ENCODE measurements at regions not wholly inside any gene's neighbourhood (a gene's known extent, or its start where the extent isn't known, plus 50 kb on each side); places are given as distances from the start of the nearest gene placed in this dataset.
A peak's percentile ranks its signal among the peaks of the same experiment; 100 is the strongest.

GRCh38 chr15:24752354-24752753 lies 76.8 kb downstream of the NPAP1 start:
- ChIA-PET CTCF (ENCODE audit: partially characterized antibody) (interaction anchor here (0.8 to 1.1 kb wide), 2 partner anchors 17 to 106 kb away, joined by 3 to 4 read pairs; no protein-coding TSS in a partner anchor), POLR2A (ENCODE audit: partially characterized antibody) (no interaction called here)
- H2BK12ac ChIP-seq (ENCODE audit: low read depth, low read length) = no peak overlapping the region
- no peak overlapping the region for H2BK120ac ChIP-seq (replicated peaks; ENCODE audit: low read depth, low read length)
- no peak overlapping the region for H2BK5ac ChIP-seq (ENCODE audit: low read depth, low read length)
- H3K79me2 ChIP-seq (ENCODE audit: control insufficient read depth in 1 of 2, insufficient read depth in 2 of 2, low read length in 2 of 2) = no peaks in the 10 kb centered on the region
- peaks cover 4 to 23% of the 10 kb centered on the region in 2 experiments; a peak in 3 of 4 replicates for H3K9me3 ChIP-seq (ENCODE audit: insufficient read depth in 2 of 2, low read depth in 1 of 2, low read length in 1 of 2)
- H2AK5ac ChIP-seq (ENCODE audit: low read depth, low read length) = no peak overlapping the region
- H3K56ac ChIP-seq (replicated peaks; ENCODE audit: insufficient read length, low read depth, low read length) = no peak overlapping the region
- 69% methylated on average over 3 of the region's 3 CpGs; no CpG with 5 or more reads in 1 of the 2 experiments for WGBS, 2 experiments (ENCODE audit: extremely low coverage in 1 of 2, insufficient coverage in 1 of 2, insufficient read length in 1 of 2, insufficient replicate concordance in 2 of 2, low coverage in 1 of 2, low lambda C conversion rate in 2 of 2, missing lambda C conversion rate in 1 of 2)
- H3K36me3 ChIP-seq (ENCODE audit: control insufficient read depth in 2 of 4, insufficient read depth in 4 of 4, low read length in 3 of 4) = no peaks in the 10 kb centered on the region
- H3K4me1 ChIP-seq (replicated peaks in 1 of 4; ENCODE audit: control insufficient read depth in 3 of 4, insufficient read depth in 4 of 4, low read length in 3 of 4) = peaks cover 0 to 4% (median 0%) of the 10 kb centered on the region in 4 experiments; a peak in 1 of 7 replicates
- no peak overlapping the region for H3K27ac ChIP-seq (ENCODE audit: low read depth, low read length)
- H3K18ac ChIP-seq (ENCODE audit: extremely low read depth, low read length) = no peak overlapping the region
- H2BK20ac ChIP-seq (ENCODE audit: low read length) = no peak overlapping the region
- H4K91ac ChIP-seq (replicated peaks; ENCODE audit: insufficient read length, low read length) = no peak overlapping the region
- H3K79me1 ChIP-seq (ENCODE audit: low read depth, low read length) = no peaks in the 10 kb centered on the region
- H4K5ac ChIP-seq (ENCODE audit: insufficient read length, low read depth, low read length) = no peak overlapping the region
- no peak overlapping the region for H3K4me2 ChIP-seq (ENCODE audit: insufficient read depth in 1 of 2, low read depth in 2 of 2, low read length in 2 of 2)
- H3K23ac ChIP-seq (ENCODE audit: insufficient read length) = no peak overlapping the region
- H3K9ac ChIP-seq (replicated peaks in 1 of 4; ENCODE audit: extremely low read depth in 1 of 4, low read depth in 3 of 4, low read length in 3 of 4) = no peak overlapping the region
- H4K8ac ChIP-seq (ENCODE audit: extremely low read depth, insufficient read depth, low read length) = no peak overlapping the region
- DNase-seq (ENCODE audit: low read depth in 1 of 2, low spot score in 2 of 2) (peak in 1 of 2 experiments; percentile 53), FAIRE-seq (no peak)
- H4K20me1 ChIP-seq (replicated peaks in 1 of 2; ENCODE audit: control insufficient read depth in 1 of 2, insufficient read depth in 2 of 2, low read length in 2 of 2) = no peaks in the 10 kb centered on the region
- H2BK15ac ChIP-seq (ENCODE audit: low read length) = no peak overlapping the region
- no peak overlapping the region for H3K4ac ChIP-seq (replicated peaks; ENCODE audit: insufficient read length, low read depth, low read length)
- H3K23me2 ChIP-seq (ENCODE audit: low read depth, low read length) = no peaks in the 10 kb centered on the region
- no peak overlapping the region for H3K14ac ChIP-seq (ENCODE audit: insufficient read length)
- H3K27me3 ChIP-seq (replicated peaks in 1 of 4; ENCODE audit: control insufficient read depth in 3 of 4, extremely low read depth in 1 of 4, insufficient read depth in 3 of 4, low read length in 3 of 4) = no peaks in the 10 kb centered on the region
- H3K4me3 ChIP-seq (ENCODE audit: extremely low read depth in 1 of 4, insufficient read depth in 2 of 4, low read depth in 3 of 4, low read length in 4 of 4) = no peak overlapping the region
- no peak overlapping the region for H2AFZ ChIP-seq (ENCODE audit: low read length)
- TF ChIP-seq BCL11A (IDR thresholded peaks at IDR 0.05; ENCODE audit: low read depth in 2 of 2, low read length in 2 of 2) = no peak
- no peak for TF ChIP-seq CHD2 (IDR thresholded peaks at IDR 0.05; ENCODE audit: low read length)
- no peak for TF ChIP-seq POU5F1 (IDR thresholded peaks at IDR 0.05; ENCODE audit: low read depth, low read length)
- TF ChIP-seq CHD1 (IDR thresholded peaks at IDR 0.05; ENCODE audit: low read depth, low read length) = no peak
- TF ChIP-seq TAF7 (optimal IDR thresholded peaks at IDR 0.05; ENCODE audit: borderline replicate concordance, low read depth, low read length) = no peak
- no peak for TF ChIP-seq CBX8 (IDR thresholded peaks at IDR 0.05; ENCODE audit: borderline replicate concordance, low read depth, low read length)
- TF ChIP-seq GTF2F1 (IDR thresholded peaks at IDR 0.05; ENCODE audit: borderline replicate concordance, low read depth, low read length) = no peak
- no peak for TF ChIP-seq SP2 (IDR thresholded peaks at IDR 0.05; ENCODE audit: low read length)
- TF ChIP-seq MAFK (IDR thresholded peaks at IDR 0.05; ENCODE audit: low read depth, low read length) = no peak
- TF ChIP-seq ATF2 (IDR thresholded peaks at IDR 0.05; ENCODE audit: low read length) = no peak
- no peak for TF ChIP-seq ZNF274 (IDR thresholded peaks at IDR 0.05; ENCODE audit: borderline replicate concordance, extremely low read depth, low read length)
- no peak for TF ChIP-seq PHF8 (conservative IDR thresholded peaks at IDR 0.05; ENCODE audit: low read depth, low read length)
- no peak for TF ChIP-seq EP300 (IDR thresholded peaks at IDR 0.05; ENCODE audit: borderline replicate concordance in 1 of 2, low read depth in 2 of 2, low read length in 2 of 2)
